RCC 7860 (cell line): ENCODE measurements at regions not wholly inside any gene's neighbourhood (a gene's known extent, or its start where the extent isn't known, plus 50 kb on each side); places are given as distances from the start of the nearest gene placed in this dataset.

Experiments used
- DNase-seq: peaks from one replicate; pipeline ENCODE4 v3.0.0-alpha.2; 2015; ENCODE audit warnings: low spot score
- FAIRE-seq: peaks from 2 replicates; lab custom pipeline; 2012; peaks lifted over from hg19 to GRCh38; lab: Jason Lieb, UNC

DNA sequence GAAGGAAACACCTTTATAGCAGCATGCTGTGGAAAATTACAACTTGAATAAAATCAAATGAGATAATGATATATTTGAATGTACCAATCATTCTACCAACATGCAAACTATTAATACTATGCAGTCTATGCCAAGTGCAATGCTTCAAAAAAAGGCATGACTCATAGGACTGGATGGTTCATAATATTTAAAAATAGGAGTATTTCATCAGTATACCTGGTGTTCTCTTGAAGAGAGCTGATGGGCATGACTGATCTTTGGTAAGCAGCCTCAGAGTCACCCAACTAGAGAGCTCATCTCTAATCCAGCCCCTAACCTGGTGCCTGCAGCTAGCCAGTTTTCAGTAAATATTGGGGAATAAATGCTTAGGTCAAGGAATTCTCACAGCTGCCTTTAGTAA, 434.7 kb upstream of the ARRDC4 start:
- no peak for FAIRE-seq
- DNase-seq: no peak

GRCh38 chr15:97528238-97528637, 432.3 kb upstream of the ARRDC4 start:
- DNase-seq (no peak), FAIRE-seq (no peak)

GRCh38 chr15:97545799-97546198, 414.7 kb upstream of the ARRDC4 start:
- no peak for FAIRE-seq
- DNase-seq: no peak

GRCh38 chr15:97547381-97547780, 413.1 kb upstream of the ARRDC4 start:
- DNase-seq (no peak), FAIRE-seq (no peak)

GRCh38 chr15:97561529-97561928, 399.0 kb upstream of the ARRDC4 start:
- FAIRE-seq (no peak), DNase-seq (no peak)

DNA sequence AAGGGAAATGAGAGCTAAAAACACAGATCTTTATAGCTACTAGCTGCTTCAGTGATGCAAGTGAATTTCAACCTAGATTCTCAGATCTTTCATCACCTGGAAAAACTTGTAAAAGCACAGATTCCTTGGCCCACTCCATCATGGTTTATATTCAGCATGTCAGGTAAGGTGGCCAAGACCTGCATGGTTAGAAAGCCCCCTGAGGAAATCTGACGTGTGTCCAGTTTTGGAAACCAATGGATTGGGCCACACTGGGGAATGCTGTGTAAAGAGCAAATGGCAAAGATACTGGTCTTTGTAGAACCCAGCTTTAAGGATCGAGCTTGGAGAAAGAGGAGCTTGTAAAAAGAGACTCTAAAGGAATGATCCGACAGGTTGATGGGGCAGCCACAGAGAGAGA, 397.0 kb upstream of the ARRDC4 start:
- FAIRE-seq: no peak
- DNase-seq: no peak

- DNase-seq (no peak), FAIRE-seq (no peak)
These were observed 393.5 kb upstream of the ARRDC4 start for GRCh38 chr15:97566961-97567360.

GRCh38 chr15:97567411-97567810, 393.1 kb upstream of the ARRDC4 start:
- DNase-seq (no peak), FAIRE-seq (no peak)

DNA sequence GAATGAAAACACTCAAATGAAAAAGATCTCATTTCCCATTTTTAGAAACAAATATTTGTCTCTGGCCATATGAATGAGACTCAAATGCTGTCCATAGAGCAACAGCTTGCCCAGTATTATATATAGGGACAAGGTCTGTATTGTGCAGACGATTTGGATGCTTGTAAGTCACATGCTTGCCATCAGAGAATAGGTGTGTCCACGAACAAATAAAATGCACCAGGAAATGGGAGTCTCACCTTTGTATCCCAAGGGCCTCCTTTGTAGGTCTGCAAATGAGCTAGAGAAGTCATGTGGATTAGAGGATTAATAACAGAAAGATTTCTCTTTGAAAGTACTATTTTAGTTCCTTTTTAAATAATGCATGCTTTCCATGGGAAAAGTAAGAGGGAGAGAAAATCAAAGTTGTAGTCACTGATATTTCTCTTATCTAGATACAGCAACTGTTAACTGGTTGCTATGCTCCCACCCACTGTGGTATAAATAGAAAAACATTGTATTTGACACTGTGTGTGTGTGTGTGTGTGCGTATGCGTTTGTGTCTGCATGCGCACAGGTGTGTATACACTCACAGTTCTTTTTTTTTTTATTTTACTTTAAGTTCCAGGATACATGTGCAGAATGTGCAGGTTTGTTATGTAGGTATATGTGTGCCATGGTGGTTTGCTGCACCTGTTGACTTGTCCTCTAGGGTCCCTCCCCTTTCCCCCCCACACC, 383.4 kb upstream of the ARRDC4 start:
- no peak for FAIRE-seq

DNA sequence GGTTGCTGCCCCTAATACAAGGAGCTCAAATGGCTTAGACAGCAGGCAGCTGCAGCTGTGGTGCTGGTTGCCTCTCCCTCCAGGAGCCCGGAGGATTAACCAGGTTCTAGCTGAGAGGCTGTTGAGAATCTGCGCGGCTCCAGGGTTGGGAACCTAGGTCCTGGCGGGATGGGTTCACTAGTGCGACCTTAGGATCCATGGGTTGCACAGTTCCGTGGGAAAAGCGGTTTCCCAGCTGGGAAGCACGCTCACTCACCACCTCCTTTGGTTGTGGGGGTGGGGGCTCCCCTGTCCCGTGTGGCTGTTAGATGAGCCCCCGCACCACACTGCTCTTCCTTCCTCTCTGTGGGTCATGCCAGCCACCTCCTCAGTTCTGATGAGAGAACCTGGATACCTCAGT, 375.1 kb upstream of the ARRDC4 start:
- no peak for DNase-seq
- FAIRE-seq: no peak

More for the DNA sequence above, 383.4 kb upstream of the ARRDC4 start:
- DNase-seq: no peak

DNA sequence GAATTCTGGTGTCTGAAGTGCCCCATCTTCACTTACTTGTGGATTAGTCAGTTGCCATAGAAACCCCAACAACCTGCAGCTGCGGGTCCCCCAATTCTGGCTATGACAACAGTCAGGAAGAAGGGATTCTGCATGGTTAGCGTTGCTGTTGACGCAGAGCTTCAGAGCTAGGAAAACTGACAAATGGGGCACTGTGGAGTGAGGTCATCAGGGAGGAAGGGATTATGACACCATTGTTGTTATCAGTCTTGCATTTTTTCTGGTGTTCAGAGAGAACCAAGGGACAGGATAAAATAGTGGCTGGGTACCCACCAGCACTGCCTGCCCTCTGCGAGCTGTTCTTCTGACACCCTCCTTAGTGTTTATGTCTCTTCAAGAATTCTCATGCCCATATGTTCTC, 367.7 kb upstream of the ARRDC4 start:
- FAIRE-seq (no peak), DNase-seq (no peak)

DNA sequence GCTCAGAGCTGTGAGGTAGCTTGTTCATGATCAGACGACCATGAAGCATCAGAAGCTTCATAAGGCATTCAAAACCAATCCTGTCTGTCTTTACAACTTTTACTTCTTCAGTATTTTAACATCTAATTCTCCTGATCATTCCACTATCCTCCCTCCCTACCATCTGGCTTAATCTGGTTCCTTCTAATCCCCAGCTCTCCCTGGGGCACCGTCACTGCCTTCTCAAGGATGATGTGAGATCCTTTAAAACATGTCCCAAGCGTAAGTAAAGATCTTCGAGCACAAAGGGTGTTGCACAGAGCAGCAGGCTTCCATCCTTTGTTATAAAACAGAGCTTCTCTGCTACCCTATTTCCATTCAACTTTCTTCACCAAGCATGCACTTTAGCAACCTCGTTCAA, 362.7 kb upstream of the ARRDC4 start:
- DNase-seq (no peak), FAIRE-seq (no peak)

GRCh38 chr15:97598353-97598798, 362.1 kb upstream of the ARRDC4 start:
- no peak for DNase-seq
- no peak for FAIRE-seq

- DNase-seq (no peak), FAIRE-seq (no peak)
These were observed 360.3 kb upstream of the ARRDC4 start for GRCh38 chr15:97600190-97600589.

GRCh38 chr15:97604677-97605076, 355.8 kb upstream of the ARRDC4 start:
- no peak for FAIRE-seq

GRCh38 chr15:97615114-97615513, 345.4 kb upstream of the ARRDC4 start:
- FAIRE-seq (no peak), DNase-seq (no peak)

More at GRCh38 chr15:97604677-97605076, 355.8 kb upstream of the ARRDC4 start:
- DNase-seq: no peak

DNA sequence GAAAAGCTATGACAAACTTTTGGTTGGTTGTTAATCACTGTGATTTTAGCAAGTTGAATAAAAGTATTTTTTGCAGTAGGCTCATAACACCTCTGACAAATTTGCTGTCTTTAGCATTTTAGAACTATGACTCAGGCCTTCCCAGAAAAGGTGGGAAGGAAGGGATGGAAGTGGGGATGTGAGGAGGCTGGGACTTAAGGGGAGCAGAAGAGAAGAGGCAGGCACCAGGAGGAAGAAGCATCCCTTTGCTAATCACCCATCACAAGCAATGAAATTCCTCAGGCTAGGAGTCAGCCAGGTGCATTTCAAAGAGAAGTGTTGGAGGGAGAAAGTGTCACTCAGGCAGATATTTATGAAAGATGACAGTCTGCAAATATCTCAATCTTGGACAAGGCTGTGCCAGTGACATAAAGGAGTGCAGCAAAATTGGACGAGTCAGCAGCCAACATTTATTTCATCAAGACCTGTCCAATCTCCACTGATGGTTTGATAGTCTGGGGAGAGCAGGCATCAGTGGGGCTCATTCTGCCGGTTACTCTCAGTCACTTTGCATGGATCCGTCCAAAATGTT, 337.3 kb upstream of the ARRDC4 start:
- no peak for FAIRE-seq
- DNase-seq: no peak

DNA sequence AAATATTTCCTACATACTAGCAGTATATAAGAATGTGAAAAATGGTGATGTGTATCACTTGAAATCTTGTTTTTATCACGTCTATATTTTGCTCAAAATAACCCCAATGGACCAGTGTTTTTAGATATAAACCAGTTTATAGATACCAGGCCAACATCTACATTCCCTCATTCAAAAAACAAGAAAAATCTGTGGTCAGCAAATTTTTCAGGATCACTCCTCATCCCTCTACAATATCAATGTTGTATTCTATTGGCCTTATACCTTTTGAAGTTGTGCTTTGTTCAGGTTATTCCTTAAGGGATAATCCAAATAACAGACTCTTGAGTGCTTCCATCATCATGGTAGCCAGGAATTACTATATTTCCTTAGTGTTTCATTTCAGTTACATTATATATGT, 332.9 kb upstream of the ARRDC4 start:
- DNase-seq (no peak), FAIRE-seq (no peak)

DNA sequence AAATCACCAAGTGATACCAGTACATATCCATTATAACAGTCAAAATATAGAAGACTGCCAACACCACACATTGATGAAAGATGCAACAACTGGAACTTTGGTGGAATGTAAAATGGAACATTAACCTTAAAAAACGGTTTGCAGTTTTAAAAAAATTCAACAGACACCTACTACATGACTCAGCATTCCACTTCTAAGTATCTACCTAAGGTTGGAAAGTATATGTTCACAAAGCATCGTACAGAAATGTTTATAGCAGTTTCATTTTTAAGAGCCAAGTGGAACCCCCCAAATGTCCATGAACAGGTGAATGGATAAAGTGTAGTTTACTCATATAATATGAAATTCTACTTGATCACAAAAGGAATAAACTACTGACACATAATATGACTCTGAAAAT, 314.7 kb upstream of the ARRDC4 start:
- FAIRE-seq (no peak), DNase-seq (no peak)

- FAIRE-seq (no peak), DNase-seq (no peak)
These were observed 311.8 kb upstream of the ARRDC4 start for GRCh38 chr15:97648728-97649127.

GRCh38 chr15:97652041-97652440, 308.5 kb upstream of the ARRDC4 start:
- DNase-seq: no peak
- no peak for FAIRE-seq

- no peak for DNase-seq
- FAIRE-seq: no peak
These were observed 307.8 kb upstream of the ARRDC4 start for GRCh38 chr15:97652700-97653167.

GRCh38 chr15:97653896-97654295, 306.6 kb upstream of the ARRDC4 start:
- no peak for DNase-seq
- FAIRE-seq: no peak
